PC-9 (cell line): ENCODE measurements at regions not wholly inside any gene's neighbourhood (a gene's known extent, or its start where the extent isn't known, plus 50 kb on each side); places are given as distances from the start of the nearest gene placed in this dataset.

Experiments used
- CTCF ChIP-seq: fragments of 200-600 bp; sonication (generic); conservative IDR thresholded peaks from 2 replicates; pipeline ENCODE4 v1.6.1; 2017; ENCODE audit warnings: mixed run types, antibody characterized with exemption, mild to moderate bottlenecking, moderate library complexity
- EZH2 ChIP-seq: fragments of 200-600 bp; sonication (generic); IDR thresholded peaks from 2 replicates; pipeline ENCODE4 v1.8.0; 2017; ENCODE audit warnings: antibody characterized with exemption, low read depth

GRCh38 chr5:101637599-101637998 is 658.5 kb downstream of the SLCO4C1 start:
- TF ChIP-seq CTCF (no peak), EZH2 (no peak)
